Activated T-helper 9 cell treated with anti-CD3 and anti-CD28 coated beads, Interleukin-2, amount 50 U/mL, for 16 hours (primary cell): ENCODE measurements at regions not wholly inside any gene's neighbourhood (a gene's known extent, or its start where the extent isn't known, plus 50 kb on each side); places are given as distances from the start of the nearest gene placed in this dataset.

Experiments used
- DNase-seq: peaks from one replicate; pipeline ENCODE4 v3.0.0-alpha.2; 2020; ENCODE audit warnings: low read depth

DNA sequence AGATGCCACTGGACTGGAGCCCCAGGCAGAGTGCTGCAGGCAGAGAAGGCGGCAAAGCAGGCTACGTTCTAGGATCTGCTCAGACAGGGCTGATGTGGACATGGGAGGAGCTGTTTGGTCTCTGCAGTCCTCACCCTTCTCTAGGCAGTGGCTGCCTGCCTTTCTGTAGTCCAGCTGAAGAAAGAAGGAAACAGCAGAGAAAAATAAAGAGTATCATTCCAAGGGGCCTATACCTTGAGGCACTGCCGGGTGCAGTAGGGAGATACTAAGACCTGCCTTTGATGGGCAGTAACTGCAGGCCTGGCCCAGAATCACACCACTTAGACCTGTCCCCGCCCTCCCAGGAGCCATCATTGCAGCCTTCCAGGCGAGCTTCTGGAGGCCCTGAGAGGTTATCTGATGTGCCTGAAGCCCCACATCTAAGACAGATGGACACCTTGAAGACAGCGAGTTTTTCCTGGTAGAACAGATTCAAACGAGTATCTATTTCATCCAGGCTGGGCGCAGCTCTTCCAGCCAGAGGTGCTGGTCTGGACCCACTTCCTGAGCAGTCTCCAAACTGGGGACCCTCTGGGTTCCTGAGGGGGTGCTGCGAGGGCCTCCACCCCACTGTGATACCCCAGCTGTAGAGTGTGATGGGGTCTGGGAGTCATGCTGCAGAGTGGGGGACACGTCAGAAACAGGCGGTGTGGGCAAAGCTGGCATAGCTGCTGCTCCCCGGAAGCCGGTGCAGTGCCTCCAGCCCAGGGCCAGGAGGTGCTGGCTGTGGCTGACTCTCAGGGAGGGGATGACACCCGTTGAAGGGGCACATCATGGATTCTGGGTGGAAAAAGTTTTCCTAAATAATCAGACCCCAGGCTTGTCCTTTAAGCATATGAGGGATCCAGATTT is 87.3 kb upstream of the OTOS start:
- DNase-seq = no peak

DNA sequence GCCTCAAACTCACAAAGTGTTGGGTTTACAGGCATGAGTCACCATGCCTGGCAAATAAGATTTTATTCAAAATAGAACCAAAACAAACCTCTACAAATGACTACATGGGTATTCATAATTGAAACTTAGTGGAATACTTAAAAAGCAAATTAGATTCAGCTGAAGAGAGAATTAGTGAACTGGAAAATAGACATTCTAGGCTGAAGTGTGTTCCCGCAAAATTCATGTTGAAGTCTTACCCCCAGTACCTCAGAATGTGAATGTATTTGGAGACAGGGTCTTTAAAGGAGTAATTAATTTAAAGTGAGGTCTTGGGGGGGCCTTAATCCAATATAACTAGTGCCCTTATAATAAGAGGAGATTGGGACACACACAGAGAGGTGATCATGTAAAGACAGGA is 88.5 kb upstream of the OTOS start:
- DNase-seq = no peak

DNA sequence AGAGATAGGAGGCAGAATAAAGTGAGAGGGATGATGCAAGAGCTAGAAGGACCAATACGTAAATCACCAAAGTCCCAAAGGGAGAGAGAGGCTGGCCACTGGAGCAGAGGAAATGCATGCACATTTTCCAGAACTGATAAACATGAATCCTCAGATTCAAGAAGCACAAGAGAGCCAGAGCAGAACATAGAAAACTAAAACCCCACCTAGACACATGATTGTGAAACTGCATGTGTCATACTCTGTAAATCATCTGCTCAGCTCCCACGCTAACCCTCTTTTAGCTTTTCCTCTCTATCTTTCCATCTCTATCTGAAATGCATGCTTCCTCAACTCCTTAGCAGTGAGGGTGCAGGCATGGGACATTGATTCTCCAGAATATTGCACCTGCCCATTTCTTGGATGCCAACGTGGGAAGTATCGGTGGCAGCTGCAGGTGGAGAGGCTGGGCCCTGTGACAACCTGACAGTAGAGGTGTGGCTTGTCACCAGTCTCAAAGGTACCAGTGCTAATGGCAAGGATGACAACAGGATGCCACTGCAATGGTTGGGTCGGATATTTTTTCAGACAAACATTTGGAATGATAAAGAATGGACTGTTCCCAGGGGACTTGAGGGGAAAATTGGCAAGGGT is 89.3 kb upstream of the OTOS start:
- DNase-seq = no peak

DNA sequence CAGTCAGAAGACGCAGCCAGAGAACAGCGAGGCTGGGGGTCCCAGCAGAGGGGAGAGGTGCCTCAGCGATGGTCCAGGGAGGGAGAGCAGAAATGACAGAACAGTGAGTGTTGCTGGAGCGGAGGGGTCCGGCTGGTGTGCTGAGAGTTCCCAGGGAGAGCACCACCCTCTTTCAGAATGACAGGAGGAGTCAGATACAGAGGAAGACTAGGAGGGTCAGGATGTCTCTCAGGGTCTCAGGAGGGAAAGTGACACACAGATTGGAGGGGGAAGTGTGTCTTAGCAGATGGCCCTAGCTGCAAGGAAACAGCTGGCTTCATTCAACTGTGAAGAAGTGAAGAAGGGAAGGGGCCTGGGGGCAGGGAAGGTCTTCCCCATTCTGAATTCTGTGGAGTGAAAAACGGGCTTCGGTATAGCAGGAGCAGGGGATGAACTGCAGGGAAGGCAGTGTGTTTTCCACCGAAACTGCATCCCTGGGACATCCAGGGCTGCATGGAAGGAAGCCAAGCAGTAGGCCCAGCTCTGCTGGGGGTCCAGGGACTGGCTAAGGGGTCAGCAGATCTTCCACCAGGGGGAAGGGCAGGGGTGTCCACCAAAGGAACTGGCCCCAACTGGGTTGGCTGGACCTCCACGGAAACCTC is 90.0 kb upstream of the OTOS start:
- no peak for DNase-seq

DNA sequence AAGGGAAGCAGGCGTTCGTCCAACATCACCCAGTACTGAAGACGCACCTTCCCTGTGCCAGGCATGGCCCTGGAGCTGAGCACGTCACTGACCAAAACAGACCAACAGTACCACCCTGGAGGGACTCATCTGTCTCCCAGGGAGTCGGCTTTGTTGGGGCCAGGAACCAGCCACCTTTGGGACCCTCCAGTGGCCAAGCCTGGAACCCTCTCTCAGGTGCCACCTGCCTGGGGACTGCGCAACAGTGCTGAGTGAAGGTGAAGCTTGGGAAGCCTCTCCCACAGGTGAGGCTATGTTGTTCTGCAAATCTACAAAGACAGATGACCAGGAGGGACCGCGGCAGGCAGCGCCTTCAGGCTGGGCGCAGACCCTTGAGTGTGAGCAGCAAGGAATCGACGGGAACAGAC is 91.4 kb upstream of the OTOS start:
- no peak for DNase-seq

DNA sequence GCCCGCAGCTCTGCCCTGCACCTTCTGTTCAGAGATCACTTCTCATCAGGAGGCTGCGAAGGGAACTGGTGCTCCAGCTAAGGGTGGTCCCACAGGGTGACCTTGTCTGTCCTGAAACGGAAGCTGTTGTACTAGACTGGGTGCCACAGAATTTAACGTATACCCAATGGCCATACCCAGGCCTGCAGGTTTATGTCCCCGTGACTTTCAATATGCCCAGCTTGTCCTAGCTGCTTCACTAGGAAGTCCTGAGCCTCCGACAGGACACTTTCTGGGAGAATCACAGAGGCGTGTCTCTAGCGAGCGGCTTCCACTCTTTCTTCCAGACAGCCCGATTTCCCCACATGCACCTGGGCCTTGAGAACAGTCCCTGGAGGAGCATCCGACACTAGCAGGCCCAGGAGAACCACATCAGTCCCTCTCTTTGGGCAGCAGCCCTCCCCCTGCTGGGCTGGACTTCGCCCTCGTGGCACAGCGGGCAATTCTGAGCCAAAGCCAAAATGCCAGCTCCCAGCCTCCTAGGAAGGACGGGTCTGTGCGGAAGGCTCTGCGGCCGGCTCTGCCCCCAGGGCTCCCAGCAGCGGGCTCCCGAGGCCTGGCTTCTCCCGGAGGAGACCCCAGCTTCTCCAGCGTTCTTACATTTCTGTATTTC is 91.9 kb upstream of the OTOS start:
- DNase-seq = no peak

DNA sequence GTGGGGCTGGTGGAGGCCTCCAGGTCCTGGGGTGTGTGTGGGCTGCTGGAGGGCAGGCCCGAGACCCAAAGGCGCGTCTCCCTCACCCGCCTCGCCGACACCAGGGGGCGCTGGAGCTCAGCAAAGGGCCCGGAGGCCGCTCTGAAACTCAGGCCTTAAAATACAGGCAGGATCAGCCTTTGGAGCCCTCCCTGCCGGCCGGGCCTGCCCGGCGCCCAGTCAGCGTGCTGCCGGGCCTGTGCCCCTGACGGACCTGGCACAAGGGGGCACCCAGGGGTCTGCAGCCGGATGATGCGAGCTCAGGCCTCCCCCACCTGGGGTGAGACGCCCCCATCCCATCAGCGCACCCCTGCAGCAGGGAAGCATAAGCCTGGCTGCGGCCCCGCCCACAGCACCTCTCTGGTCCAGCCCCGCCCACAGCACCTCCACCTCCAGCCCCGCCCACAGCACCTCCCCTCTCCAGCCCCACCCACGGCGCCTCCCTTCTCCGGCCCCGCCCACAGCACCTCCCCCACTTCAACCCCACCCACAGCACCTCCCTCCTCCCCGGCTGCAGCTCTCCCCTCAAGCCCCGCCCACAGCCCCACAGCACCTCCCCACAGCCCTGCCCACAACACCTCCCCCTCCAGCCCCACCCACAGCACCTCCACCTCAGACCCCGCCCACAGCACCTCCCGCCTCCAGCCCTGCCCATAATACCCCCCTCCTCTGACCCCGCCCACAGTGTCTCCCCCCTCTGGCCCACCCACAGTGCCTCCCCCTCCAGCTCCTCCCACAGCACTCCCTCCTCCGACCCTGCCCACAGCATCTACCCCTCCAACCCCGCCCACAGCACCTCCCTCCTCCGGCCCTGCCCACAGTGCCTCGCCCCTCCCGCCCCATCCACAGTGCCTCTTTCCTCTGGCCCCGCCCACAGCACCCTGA is 92.8 kb upstream of the OTOS start:
- DNase-seq = peak; percentile 44

DNA sequence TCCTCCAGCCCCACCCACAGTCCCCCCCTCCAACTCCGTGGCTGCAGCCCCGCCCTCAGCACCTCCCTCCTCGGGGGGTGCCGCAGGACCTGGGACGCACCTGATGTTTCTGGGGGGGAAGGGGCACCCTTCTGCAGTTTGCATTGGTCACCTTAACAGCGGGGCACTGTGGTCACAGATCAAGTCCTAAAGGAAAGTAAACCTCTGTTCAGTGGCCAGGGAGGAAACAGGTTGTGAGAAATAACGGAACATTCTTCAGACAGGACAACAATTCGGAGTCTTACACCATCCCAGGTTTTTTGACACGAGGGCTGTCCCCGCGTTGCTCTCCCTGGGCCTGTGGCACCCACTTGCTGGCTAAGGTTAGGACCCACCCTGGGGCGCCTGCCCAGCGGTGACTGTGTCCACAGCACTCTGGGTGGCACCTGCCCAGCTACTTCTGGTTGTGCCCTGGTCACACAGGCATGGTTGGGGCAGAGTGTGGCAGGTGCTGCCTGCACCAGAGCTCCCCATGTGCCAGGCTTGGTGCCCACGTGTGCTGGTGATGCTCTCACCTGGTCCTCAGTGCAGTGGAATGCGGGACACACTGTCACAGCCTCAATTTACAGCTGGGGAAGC is 93.5 kb upstream of the OTOS start:
- DNase-seq = no peak

DNA sequence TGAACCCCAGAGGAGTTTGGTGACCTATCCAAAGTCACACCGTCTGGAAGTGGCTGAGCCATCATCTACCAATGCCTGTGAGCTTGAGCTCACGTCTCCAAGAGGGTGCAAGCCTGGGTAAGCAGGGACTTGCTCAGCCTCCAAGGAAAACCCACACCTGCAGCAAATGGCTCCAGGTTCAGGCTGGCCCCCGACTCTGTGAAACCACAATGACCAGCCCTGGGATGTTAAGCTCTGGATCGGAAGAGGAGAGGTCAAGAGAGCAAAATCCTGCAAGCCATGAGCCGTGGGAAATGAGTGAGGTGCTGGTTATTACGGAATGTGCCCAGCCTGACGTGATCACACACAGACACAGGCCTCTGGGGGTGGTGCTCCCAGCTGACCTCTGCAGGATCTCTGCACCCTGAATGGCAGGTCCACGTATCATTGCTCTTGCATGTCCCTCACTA is 94.1 kb upstream of the OTOS start:
- DNase-seq = no peak

DNA sequence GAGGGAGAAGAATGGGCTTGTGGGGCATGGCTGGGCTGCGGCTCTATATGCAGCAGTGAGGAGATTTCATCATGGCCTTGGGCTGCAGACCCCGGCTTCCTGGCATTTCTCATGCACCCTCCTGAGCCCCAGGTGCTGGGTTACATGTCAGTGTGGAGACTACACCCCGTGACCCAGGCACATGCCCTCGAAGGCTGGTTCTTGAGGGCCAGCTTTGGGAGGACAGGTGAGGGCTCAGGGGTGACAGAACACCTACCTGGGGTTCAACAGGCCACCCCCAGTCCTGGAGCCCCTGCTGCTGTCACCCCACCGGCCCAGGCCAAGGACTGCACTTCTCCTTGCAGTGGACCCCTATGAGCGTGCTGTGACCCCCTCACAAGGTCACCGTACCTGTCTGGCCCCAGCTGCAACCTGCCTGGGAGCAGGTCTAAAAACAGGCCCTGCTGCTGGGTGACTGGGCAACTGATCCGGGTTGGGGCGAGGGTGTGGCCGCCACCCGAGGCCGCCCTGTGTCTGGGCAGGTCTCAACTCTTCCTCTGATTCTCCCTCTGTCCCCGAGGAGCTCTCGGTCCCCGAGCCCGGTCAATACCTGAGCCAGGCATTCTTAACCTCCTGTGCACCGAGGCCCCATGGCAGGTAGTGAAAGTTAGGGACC is 94.8 kb upstream of the OTOS start:
- no peak for DNase-seq

DNA sequence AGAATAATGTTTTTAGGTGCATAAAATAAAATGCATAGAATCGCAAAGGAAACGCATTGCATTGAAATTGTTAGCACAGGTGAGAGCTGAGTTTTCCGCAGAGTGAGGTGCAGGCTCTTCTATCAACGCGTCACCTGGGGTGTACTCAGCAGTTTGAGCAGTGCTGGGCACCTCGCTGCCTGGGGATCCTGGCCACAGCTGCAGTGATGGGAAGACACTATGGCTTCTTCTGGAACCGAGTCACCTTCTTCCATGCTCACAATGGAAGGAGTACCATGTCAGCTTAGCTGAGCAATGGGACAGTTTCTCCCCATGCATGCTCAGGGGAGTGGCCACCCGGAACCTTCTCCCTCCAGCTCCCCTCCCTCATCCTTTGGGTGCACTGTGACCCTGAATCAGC is 95.4 kb upstream of the OTOS start:
- no peak for DNase-seq

DNA sequence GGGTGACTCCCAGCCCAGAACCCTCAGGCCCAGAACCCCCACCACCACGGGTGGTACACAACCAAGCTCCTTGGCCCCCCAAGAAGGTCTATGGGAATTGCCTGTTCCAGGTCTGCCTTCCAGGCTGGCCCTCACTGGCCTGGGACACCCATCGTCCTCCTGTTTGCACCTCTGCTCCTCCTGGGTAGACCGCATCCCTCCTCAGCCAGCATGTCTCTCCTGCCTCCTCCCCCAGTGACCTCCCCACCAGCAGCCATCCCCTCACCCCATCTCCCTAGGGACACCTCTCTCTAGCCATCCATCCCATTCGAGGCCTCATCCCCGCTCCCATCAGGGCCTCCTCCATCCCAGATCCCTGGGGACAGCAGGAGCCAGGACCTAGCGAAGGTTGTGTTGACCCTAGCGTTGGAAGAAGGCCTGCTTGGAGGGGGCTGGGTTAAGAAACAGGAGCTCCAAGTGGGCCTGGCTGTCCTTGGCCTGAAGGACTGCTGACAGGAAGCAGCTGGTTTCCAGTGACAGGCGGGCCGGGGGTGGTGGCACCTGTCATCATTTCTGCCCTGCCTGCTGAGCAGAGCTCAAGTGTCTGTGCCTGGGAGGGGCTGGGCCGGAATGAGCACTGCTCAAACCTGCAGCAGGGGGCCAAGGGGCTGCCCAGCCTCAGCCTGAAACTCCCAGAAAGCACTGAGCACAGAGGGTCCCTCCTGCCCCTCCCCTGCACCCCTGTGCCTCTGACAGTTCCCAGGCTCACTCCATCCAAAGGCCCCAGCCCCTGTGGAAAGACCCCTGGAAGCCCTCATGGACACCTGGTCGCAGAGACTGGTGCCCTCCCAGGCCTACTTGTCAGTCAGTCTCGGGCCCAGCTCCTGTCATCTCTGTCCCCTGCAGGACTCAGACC is 96.0 kb upstream of the OTOS start:
- DNase-seq = no peak

DNA sequence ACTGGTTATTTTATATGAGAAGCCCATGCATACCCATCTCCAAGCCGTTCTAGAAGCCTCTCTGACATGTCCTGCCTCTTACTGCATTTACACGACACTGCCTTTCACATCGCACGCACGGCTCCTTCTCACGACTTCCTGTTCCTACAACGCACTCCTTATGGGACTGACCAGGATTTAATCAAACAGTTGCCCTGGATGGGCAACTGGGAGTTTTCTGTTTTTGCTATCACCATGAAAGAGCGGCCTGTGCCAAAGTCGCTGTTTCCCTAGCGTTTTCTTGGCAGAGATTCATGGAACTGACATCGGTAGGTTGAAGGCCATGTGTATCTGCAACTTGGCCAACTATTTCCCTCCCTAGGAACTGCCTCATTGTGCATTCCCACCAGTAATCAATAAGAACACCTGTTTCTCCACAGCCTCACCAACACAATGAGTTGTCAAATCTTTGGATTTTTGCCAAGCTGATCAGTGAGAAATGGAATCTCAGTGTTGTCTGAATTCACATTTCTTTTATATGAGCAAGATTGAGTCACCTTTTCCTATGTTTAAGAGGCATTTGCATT is 97.2 kb upstream of the OTOS start:
- no peak for DNase-seq

DNA sequence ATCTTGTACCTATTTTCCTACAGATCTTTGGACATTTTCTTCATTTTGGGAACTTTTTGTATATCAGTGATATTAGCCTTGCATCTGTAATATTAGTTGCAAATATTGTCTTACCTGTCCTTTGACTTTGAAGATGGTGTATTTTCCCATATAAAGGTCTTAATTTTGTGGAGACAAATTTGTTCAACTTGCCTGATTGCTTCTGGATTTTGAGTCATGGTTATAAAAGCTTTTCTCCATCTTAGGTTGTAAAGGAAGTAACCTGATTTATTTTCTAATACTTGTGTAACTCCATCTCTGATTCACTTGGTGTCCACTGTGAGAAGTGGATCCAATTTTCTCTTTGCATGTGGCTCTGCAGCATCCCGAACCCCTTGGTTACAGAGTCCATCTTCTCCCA is 97.7 kb upstream of the OTOS start:
- DNase-seq = no peak

DNA sequence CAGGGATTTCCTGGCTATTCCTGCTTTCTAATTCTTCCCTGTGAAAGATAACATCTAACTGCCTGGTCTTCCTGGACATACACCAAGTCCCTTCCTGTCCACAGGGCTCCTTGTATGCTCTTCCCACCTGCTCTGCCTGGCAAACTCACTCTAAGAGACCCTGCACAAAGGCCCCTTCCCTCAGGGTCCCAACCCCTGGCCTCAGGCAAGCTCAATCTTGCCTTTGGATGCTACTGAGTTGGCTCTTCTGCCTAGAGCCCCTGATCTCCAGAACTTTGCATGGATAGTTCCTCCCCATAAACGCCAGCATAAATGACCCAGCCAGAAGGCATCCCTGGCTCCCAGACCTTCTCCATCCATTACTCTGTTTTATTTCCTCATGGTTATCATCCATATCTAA is 98.3 kb upstream of the OTOS start:
- DNase-seq = no peak

DNA sequence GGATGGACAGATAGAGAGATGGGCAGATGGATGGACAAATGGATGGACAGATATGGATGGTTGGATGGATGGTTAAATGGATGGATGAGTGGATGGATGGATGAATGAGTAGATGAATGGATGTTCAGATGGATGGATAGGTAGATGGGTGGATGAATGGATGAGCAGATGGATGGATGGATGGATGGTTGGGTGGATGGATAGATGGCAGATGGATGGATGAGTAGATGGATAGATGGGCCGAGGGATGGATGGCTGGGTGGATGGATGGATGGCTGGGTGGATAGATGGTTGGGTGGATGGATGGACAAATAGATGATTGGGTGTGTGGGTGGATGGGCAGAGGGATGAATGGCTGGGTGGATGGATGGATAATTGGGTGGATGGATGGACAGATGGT is 98.9 kb upstream of the OTOS start:
- no peak for DNase-seq

DNA sequence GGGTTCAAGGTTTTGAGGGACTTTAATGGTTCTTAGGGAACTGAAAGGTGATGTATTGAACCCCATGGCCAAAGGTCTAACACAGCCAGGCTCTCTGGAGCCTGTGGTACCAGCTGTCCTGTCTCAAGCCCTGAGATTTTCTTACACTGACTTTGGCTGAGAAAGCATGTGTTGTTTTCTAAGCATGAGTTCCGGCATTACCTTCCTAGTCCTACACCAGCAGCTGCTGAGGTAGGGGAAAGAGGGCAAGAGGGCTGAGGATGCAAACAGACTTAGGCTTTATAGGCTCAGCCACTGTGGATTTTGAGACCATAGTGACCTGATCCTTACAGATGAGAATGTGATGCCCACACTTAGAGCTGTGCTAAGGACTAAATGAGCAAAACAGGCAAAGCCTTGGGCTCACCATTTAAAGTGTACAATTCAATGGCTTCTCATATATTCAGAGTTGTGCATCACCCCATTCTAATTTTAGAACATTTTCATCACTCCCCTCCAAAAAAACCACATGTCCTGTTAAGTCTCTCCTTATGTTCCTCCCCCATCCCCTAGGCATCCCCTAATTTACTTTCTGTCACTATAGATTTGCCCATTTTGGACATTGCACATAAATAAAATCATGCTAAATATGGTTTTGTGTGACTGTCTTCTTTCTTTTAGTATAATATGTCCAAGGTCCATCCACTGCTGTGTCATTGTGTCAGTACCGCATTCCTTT is 99.7 kb upstream of the OTOS start:
- no peak for DNase-seq

DNA sequence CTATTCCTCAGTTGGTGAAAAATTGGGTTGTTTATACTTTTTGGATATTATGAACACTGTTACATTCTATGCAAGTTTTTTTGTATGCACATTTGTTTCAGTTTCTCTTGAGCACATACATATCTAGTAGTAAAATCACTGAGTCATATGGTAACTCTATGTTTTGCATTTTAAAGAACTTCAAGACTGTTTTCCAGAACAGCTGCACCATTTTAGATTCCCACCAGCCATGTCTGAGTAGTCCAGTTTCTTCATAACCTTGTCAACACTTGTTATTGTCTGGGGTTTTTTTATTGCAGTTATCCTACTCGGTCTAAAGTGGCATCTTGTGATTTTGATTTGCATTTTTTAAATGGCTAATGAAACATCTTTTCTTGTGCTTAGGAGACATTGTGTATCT is 100.3 kb upstream of the OTOS start:
- no peak for DNase-seq

DNA sequence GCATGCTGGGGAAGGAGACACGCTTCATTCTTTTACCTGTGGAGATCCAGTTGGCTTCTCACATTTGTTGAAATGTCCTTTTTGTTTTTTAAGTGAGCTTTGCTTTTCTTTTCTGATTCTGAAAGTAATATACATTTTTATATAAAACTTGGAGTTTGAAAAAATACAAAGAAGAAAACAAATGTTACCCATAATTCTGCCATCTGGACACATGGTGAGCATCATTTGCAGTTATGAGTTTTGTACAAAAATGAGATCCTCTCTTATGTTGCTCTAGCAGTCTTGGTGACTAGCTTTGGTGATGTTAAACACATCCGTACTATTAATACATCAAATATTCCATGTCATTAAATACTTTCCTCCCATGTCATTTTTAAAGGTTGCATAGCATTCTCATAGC is 101.1 kb upstream of the OTOS start:
- no peak for DNase-seq
